Breast epithelium (tissue), 3 donors: ENCODE measurements at regions not wholly inside any gene's neighbourhood (a gene's known extent, or its start where the extent isn't known, plus 50 kb on each side); places are given as distances from the start of the nearest gene placed in this dataset.

ENCODE experiments used
- POLR2A ChIP-seq: fragments of 450-650 bp; IDR thresholded peaks from one replicate; pipeline ENCODE4 v1.6.1; 2016; ENCODE audit warnings: antibody characterized with exemption, mild to moderate bottlenecking, moderate library complexity
- POLR2AphosphoS5 ChIP-seq, 3 donors: sonication (generic); formaldehyde crosslinking; IDR thresholded peaks; one replicate each; pipeline ENCODE4 v1.6.1; 2017; ENCODE audit warnings: antibody characterized with exemption in 3 of 3

- TF ChIP-seq POLR2A (no peak), POLR2AphosphoS5 (IDR thresholded peaks at IDR 0.05) (no peak)
Observed at GRCh38 chr13:109390391-109390790, 396.0 kb downstream of the IRS2 start.
